GM18511 (cell line): ENCODE measurements at regions not wholly inside any gene's neighbourhood (a gene's known extent, or its start where the extent isn't known, plus 50 kb on each side); places are given as distances from the start of the nearest gene placed in this dataset.

Source experiments
- ATAC-seq: cut with Tn5 transposase; IDR thresholded peaks from one replicate; pipeline ENCODE4 v1.9.1; 2021; ENCODE audit warnings: mild to moderate bottlenecking, moderate library complexity; ENCODE audit not compliant: unreplicated experiment

DNA sequence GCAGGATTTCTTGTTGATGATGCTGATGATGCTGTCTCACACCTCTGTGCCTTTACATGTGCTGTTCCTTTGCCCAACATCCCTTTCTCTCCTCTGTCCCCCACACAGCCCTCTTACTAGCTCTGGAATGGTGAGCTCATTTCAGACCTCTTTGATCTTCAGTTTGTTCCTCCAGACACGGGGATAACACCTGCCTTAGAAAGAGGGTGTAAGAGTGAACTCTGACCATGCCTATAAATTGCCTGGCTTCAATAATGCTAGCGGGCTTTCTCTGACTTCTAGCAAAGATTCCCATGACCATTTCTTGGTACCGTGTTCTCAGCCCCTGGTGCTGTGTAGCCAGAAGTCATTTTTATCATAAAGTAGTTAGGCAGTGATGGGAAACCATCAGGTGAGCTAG is 55.9 kb upstream of the DRD2 start:
- no peak for ATAC-seq

DNA sequence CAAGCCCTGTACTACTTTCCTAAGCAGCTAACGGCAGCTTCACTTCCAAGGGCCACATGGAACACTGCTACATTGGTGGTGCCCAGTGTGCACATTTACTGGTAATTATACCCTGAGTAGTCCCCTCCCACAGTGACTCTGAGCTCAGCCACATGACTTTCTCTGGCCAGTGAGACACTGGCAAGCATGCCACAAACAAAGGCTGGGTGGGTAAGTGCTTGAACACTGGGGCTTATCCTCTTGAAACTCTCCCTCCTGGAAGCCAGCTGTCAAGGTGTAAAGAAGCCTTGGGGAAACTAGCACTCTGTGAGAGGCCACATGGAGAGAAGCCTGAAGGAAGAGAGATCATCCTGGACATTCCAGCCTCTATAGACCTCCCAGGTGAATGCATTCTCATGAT is 54.4 kb upstream of the DRD2 start:
- no peak for ATAC-seq

DNA sequence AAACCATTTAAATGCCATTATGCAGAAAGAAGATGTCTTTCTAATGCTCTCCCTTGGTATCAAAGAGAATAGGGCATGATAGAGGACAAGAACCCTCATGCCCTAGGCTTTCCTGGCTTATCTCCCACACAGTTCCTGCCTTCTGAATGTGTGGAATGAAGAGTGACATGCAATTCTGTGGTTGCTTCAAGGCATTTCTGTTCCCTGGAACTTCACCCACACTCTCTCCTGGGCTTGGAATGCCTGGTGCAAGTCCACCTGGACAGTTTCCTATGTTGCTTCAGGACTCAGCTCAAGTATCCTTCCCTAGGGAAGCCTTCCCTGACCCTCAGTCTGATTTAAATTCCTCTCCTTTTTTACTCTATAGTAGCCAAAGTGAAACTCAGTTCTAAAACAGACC is 53.8 kb upstream of the DRD2 start:
- no peak for ATAC-seq

DNA sequence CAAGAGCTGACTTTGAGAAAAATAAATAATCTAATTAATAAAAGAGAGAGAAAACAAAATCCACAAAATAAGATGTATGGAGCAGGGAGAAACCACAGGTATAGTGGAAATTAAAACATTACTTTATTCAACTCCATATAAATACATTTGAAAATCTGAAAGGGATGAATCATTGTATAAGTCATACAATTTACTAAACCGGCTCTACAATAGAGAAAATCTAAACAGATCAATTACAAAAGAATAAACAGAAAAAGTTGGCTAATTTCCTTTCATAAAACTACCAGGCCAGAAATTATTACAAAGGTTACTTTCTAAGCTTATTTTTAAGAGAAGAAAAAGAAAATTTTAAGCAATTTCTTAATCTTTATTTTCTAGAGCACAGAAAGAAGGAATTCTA is 51.3 kb upstream of the DRD2 start:
- ATAC-seq, result no peak
